Spleen (tissue), 11 donors: ENCODE measurements at regions not wholly inside any gene's neighbourhood (a gene's known extent, or its start where the extent isn't known, plus 50 kb on each side); places are given as distances from the start of the nearest gene placed in this dataset.

Source experiments
- DNase-seq: peaks from one replicate; pipeline ENCODE4 v3.0.0-alpha.2; 2020
- H3K27ac ChIP-seq, 8 donors: fragments of 200-600 bp; sonication (generic) in 7 of 8; 1 replicate in 4 of 8; 2 replicates in 4 of 8; pipeline versions ENCODE4 v1.5.0 to v1.8.0; 2016 to 2021; ENCODE audit warnings: inconsistent platforms in 4 of 8, mild to moderate bottlenecking in 4 of 8, moderate library complexity in 1 of 8
- H3K27me3 ChIP-seq, 7 donors: fragments of 200-600 bp; sonication (generic) in 6 of 7; replicated peaks in 1 of 7; 1 replicate in 4 of 7; 2 replicates in 3 of 7; pipeline versions ENCODE4 v1.5.0 to v1.8.0; 2016 to 2021; ENCODE audit warnings: inconsistent platforms in 3 of 7, mild to moderate bottlenecking in 1 of 7
- H3K36me3 ChIP-seq, 6 donors: fragments of 200-600 bp; sonication (generic) in 5 of 6; 1 replicate in 4 of 6; 2 replicates in 2 of 6; pipeline versions ENCODE4 v1.5.0 to v1.8.0; 2016 to 2021; ENCODE audit warnings: inconsistent platforms in 2 of 6
- H3K4me1 ChIP-seq, 6 donors: fragments of 200-600 bp; sonication (generic) in 5 of 6; 1 replicate in 3 of 6; 2 replicates in 3 of 6; pipeline versions ENCODE4 v1.5.0 to v1.8.0; 2016 to 2021; ENCODE audit warnings: inconsistent platforms in 3 of 6
- H3K4me3 ChIP-seq, 8 donors: fragments of 200-600 bp; sonication (generic) in 7 of 8; 1 replicate in 4 of 8; 2 replicates in 4 of 8; pipeline versions ENCODE4 v1.5.0 to v1.8.0; 2016 to 2021; ENCODE audit warnings: inconsistent platforms in 4 of 8, mild to moderate bottlenecking in 4 of 8, moderate library complexity in 2 of 8
- H3K9me3 ChIP-seq, 8 donors: fragments of 200-600 bp; sonication (generic) in 7 of 8; 1 replicate in 4 of 8; 2 replicates in 4 of 8; pipeline versions ENCODE4 v1.5.0 to v1.8.0; 2016 to 2021; ENCODE audit warnings: inconsistent platforms in 4 of 8
- POLR2A ChIP-seq, 3 donors: fragments of 450-650 bp; IDR thresholded peaks; one replicate each; pipeline ENCODE4 v1.5.1; 2017; ENCODE audit warnings: antibody characterized with exemption in 3 of 3, mild to moderate bottlenecking in 1 of 3
- POLR2AphosphoS5 ChIP-seq, 3 donors: sonication (generic); formaldehyde crosslinking; IDR thresholded peaks; one replicate each; pipeline ENCODE4 v1.5.1; 2017; ENCODE audit warnings: antibody characterized with exemption in 3 of 3
- WGBS, 5 donors: extraction: QIAGEN DNeasy Blood & Tissue Kit in 3 of 5; methylation state at CpG; one replicate each; pipeline versions ENCODE4 v1.1.5 to v1.1.7; 2013 to 2018; 5-methylcytosine and 5-hydroxymethylcytosine counted together
- intact Hi-C: fragments of 100-400 bp; cut with DNase I; formaldehyde crosslinking; loops from one replicate; pipeline ENCODE4 v1.15.0; 2023; ENCODE audit warnings: low total_unique reads
- TF ChIP-seq, protein P1 (sequence below), 11 experiments: fragments of 200-600 bp in 7 of 11; fragments of 450-650 bp in 4 of 11; sonication (generic) in 4 of 11; IDR thresholded peaks in 8 of 11; conservative IDR thresholded peaks in 3 of 11; 1 replicate in 7 of 11; 2 replicates in 4 of 11; pipeline versions ENCODE4 v1.4.0 to v1.8.0; 2016 to 2021; ENCODE audit warnings: antibody characterized with exemption in 11 of 11, inconsistent platforms in 4 of 11, mild to moderate bottlenecking in 1 of 11
- donor health status: healthy with polysubstance abuse.
- donor health status: DM: no; HTN: no; CAD: no; lungs with moderate emphysema.
- donor health status: DM: no; HTN: no; CAD: no.
- donor health status: Bipolar disorder and iron deficiency.
- donor health status: healthy.
- donor health status: DM: no; HTN: no; CAD: no.
- donor health status: DM: yes; HTN: yes; CAD: no.

DNA sequence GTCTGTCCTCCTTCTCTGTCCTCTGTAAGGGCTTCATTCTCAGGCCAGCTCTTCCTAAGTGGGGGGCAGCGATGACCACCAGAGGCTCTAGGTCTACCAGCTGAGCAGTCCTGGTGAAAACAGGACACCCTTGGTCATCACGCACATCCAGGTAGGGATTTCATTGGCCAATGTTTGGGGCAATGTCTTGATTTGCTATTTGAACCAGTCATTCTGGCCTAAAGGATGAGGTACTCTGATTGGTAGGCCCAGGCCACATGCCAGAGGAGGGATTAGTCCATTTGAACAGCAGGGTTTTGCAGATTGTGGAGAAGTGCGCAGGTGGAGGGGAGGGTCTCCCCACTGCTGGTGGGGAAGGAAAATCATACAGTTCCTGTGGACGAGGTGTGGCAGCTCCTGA lies 57.3 kb downstream of the PLXNA1 start:
- Histone ChIP-seq H3K4me1 (peaks cover 0 to 9% (median 2%) of the 10 kb centered on the region in 6 donors), H3K27ac (no peak overlapping the region), H3K4me3 (no peak overlapping the region), H3K27me3 (no peaks in the 10 kb centered on the region), H3K9me3 (no peaks in the 10 kb centered on the region), H3K36me3 (no peaks in the 10 kb centered on the region)
- intact Hi-C loops = no loop called here
- 68 to 80% (median 78%) methylated on average over 4 of the region's 4 CpGs for WGBS, 5 donors
- TF ChIP-seq POLR2AphosphoS5 (IDR thresholded peaks at IDR 0.05) (no peak), POLR2A (IDR thresholded peaks at IDR 0.05) (no peak)
- TF ChIP-seq, protein P1, sequence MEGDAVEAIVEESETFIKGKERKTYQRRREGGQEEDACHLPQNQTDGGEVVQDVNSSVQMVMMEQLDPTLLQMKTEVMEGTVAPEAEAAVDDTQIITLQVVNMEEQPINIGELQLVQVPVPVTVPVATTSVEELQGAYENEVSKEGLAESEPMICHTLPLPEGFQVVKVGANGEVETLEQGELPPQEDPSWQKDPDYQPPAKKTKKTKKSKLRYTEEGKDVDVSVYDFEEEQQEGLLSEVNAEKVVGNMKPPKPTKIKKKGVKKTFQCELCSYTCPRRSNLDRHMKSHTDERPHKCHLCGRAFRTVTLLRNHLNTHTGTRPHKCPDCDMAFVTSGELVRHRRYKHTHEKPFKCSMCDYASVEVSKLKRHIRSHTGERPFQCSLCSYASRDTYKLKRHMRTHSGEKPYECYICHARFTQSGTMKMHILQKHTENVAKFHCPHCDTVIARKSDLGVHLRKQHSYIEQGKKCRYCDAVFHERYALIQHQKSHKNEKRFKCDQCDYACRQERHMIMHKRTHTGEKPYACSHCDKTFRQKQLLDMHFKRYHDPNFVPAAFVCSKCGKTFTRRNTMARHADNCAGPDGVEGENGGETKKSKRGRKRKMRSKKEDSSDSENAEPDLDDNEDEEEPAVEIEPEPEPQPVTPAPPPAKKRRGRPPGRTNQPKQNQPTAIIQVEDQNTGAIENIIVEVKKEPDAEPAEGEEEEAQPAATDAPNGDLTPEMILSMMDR (IDR thresholded peaks at IDR 0.05 in 8 of 11, conservative IDR thresholded peaks at IDR 0.05 in 3 of 11) = no peak
- no peak for DNase-seq

DNA sequence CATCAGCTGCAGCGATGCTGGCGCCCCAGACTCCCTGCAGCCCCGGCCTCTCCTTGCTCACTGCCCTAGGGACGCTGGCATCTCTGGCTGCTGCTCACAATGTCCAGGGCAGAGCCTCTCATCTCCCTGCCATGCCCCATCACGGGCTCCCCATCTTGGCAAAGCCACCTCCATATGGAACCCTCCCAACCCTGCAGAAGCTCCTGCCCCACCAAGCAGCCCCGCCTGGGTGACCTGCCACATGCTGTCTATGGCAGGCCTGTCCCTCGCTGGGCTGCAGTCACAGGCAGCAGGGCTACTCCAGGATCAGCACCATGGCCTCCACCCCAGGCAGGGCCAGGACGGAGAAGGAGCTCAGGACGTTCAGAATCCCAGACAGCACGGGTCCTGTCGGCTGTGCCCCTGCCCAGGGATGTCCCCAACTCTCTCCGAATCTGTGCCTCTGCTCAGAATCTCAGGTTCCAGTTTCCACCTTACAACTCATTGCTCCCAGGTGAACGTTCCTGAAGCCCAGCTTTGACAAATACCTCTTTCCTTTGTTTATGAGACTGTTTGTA lies 58.4 kb downstream of the PLXNA1 start:
- 75 to 86% (median 80%) methylated on average over 9 to 13 of the region's 13 CpGs for WGBS, 5 donors

GRCh38 chr3:127041933-127042332 lies 59.0 kb downstream of the PLXNA1 start:
- TF ChIP-seq, protein P1 (IDR thresholded peaks at IDR 0.05 in 8 of 11, conservative IDR thresholded peaks at IDR 0.05 in 3 of 11) = no peak
- TF ChIP-seq POLR2A (IDR thresholded peaks at IDR 0.05) (no peak), POLR2AphosphoS5 (IDR thresholded peaks at IDR 0.05) (no peak)
- DNase-seq = peak; percentile 31
- Histone ChIP-seq H3K4me1 (no peaks in the 10 kb centered on the region), H3K9me3 (no peaks in the 10 kb centered on the region), H3K36me3 (no peaks in the 10 kb centered on the region), H3K4me3 (no peak overlapping the region), H3K27ac (no peak overlapping the region), H3K27me3 (no peaks in the 10 kb centered on the region)
- intact Hi-C loops = no loop called here
- WGBS, 5 donors = 84 to 94% (median 84%) methylated on average over 8 of the region's 8 CpGs

More for the DNA sequence above, 58.4 kb downstream of the PLXNA1 start:
- DNase-seq = peak; percentile 74
- H3K36me3 ChIP-seq = no peaks in the 10 kb centered on the region
- intact Hi-C loops = no loop called here
- H3K27ac ChIP-seq = no peak overlapping the region
- no peaks in the 10 kb centered on the region for H3K4me1 ChIP-seq
- no peaks in the 10 kb centered on the region for H3K27me3 ChIP-seq
- H3K9me3 ChIP-seq = no peaks in the 10 kb centered on the region
- no peak for TF ChIP-seq POLR2A (IDR thresholded peaks at IDR 0.05)
- TF ChIP-seq, protein P1 (IDR thresholded peaks at IDR 0.05 in 8 of 11, conservative IDR thresholded peaks at IDR 0.05 in 3 of 11) = no peak
- no peak overlapping the region for H3K4me3 ChIP-seq

DNA sequence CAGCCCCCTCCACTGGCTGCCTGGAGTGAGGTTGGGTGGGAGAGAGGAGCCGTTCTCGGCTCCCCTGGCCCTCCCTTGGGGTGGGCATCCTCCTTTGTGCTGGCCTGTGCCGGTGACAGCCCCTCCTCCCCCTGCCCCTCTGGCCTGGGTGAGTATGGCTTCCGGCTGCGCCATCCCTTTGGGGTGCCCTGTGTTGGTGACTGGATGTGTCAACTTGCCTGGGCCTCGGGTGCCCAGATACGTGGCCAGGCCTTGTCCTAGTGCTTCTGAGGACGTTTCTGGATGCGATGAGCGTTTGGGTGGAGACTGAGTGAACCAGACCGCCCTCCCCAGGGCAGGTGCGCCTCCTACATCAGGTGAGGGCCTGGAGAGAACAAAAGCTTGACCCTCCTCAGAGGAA lies 59.7 kb downstream of the PLXNA1 start:
- H3K4me1 ChIP-seq = no peaks in the 10 kb centered on the region
- peak; percentile 71 for DNase-seq
- H3K27me3 ChIP-seq = no peaks in the 10 kb centered on the region
- no peaks in the 10 kb centered on the region for H3K36me3 ChIP-seq
- no peaks in the 10 kb centered on the region for H3K9me3 ChIP-seq
- intact Hi-C loops = no loop called here
- WGBS, 5 donors = 84 to 87% (median 86%) methylated on average over 8 to 12 of the region's 12 CpGs
- TF ChIP-seq, protein P1 (IDR thresholded peaks at IDR 0.05 in 8 of 11, conservative IDR thresholded peaks at IDR 0.05 in 3 of 11) = no peak
- no peak for TF ChIP-seq POLR2A (IDR thresholded peaks at IDR 0.05)
- no peak for TF ChIP-seq POLR2AphosphoS5 (IDR thresholded peaks at IDR 0.05)
- no peak overlapping the region for H3K27ac ChIP-seq
- H3K4me3 ChIP-seq = no peak overlapping the region
